Stimulated activated CD4-positive, alpha-beta T cell treated with anti-CD3 and anti-CD28 coated beads, Interleukin-4, amount 100 ng/mL, for 4 hours (primary cell): ENCODE measurements at regions not wholly inside any gene's neighbourhood (a gene's known extent, or its start where the extent isn't known, plus 50 kb on each side); places are given as distances from the start of the nearest gene placed in this dataset.

Experiments used
- DNase-seq, 2 experiments: peaks; one replicate each; pipeline ENCODE4 v3.0.0-alpha.2; 2020

DNA sequence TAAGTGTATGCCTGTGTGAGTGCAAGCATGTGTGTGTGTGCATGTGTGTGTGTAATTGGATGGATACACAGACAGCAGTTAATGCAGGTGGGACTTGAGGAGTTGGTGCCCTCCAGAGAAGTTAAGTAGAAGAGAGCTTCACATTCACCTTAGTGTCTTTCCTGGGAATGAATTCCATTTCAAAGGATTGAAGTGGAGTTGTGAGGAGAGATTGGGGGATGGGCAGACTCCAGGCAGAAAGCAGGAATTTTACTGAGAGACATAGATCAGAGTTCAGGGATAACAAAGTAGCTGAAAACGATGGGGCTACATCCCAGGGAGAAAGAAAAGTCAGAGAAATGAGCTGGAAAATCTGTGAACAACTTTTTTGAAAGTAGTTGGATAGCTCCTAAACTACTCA lies 464.4 kb downstream of the TCERG1L start:
- DNase-seq, result no peak

DNA sequence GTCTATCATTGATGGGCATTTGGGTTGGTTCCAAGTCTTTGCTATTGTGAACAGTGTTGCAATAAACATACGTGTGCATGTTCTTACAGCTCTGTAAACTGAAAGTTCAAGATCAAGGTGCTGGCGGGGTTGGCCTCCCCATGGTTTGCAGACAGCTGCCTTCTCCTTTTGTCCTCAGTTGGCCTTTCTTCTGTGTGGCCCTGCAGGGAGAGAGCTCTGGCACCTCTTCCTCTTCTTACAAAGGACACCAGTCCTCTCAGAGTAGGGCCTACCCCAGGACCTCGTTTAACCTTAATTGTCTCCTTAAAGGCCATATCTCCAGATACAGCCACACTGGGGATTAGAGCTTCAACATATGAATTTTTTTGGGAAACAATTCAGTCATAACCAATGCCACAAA lies 462.7 kb downstream of the TCERG1L start:
- DNase-seq, result no peak

DNA sequence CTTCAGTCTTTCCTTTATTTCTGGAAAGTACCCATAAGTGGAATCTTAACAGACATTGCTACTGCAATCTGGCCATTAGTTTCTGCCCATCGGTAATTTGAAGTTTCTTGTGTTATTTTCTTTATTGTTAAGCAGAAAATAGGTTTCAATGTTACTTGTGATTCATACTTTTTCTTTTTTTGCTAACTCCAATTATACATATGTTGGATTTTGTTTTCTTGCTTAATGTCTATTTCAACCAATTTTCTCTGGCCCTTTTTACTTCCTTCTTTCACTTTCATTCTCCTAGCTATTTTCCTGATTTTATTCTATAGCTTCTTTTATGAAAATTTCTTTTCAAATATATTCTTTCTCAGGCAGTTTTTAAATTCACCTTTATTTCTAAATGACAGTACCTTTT lies 457.4 kb downstream of the TCERG1L start:
- no peak for DNase-seq

DNA sequence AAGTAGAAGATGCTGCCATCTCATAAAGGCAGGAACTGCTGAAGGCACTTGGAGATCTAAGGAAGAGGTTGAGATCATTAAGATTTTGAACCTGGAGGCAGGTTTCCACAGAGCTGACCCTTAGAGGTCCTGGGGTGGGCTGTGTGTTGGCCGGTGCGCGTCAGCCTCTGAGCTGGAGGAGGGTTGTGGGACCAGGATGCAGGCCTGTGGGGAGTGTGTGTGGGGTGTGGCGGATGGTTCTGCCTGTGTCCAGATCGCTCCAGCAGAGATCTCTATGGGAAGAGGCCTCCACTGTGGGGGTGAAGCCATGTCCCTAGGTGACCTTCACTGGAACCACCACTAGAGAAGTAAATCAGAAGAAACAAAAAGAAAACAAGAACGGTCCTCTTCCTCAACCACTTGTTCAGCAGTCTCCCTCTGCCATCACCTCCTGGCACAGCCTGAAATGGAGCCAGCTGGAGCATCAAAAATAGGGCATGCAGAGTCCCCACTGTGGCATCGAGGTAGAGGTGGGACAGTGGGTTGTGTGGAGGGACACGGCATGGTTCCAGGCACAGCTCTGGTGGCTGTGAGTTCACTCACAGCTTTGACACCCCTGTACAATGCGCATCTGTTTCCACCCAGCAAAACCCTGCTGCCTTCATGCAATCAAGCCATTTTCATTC lies 453.8 kb downstream of the TCERG1L start:
- DNase-seq, result no peak

DNA sequence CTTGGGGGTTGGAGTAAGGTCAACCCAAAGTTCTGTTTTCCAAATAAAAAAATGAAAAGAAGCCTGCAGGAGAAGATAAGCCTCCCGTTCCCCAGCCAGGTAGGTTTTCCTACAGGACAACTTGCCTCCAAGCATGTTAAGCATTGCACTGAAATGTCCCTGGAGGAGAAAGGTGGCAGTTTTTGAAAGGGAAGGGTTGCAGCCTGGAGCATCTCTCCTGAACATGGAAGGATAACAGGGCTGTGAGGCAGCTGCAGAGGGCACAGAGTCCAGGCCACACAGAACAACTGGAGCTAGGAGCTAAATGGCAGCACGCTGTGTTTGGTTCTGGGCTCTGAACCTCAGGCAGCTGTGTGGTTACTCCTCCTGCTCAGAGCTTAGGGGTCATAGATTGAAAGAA lies 452.9 kb downstream of the TCERG1L start:
- DNase-seq, result no peak

DNA sequence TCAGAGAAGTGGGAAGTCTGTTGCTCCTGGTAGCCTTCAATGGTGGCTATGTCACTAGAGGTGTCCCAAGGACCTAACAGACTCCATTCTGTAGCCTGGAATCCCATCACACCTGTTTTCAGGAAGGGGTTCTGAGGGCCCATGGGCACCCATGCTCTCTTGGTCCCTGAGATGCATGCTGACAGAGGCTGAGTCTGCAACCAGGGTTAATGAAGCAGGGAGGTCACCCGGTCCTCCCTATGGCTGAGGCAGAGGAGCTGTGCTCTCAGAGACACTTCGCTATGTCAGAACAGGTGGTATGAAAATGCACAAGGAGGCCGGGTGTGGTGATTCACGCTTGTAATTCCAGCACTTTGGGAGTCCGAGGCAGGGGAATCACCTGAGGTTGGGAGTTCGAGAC lies 452.1 kb downstream of the TCERG1L start:
- DNase-seq, result no peak

DNA sequence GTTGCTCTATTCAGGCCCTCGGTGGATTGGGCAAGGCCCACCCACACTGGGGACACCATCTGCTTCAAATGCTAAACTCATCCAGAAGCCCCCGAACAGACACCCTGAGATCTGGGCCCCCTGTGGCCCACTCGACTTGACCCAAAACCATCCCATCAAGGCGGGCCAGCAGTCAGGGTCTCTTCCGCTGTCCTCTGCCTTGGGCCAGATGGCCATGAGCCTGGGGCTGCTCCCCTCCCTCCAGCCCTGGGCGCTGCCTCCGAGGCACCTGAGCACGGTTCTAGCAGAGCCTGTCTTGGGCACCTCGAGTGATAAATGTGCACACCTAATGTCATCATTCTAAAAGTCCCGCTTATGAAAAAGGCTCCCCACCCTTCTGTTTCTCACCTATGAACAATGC lies 449.4 kb downstream of the TCERG1L start:
- DNase-seq, result no peak

DNA sequence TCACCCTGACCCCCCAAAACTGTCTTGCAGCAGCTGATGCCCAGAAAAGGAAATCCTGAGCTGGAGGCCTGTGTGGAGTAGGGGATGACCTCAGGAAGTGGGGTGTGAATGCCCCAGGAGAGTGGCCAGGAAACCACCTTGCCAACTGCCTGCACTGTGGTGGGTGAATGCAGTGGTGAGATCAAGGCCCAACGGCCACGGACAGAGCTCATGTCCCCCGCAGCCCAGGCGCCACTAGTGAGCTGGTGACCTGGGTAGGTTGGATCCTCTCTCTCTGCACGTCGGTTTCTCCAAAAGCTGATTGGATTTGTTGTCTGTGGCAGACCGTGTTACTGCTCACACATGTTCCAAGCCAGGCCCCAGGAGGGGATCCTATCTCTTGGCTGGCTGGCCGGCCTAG lies 448.9 kb downstream of the TCERG1L start:
- no peak for DNase-seq

DNA sequence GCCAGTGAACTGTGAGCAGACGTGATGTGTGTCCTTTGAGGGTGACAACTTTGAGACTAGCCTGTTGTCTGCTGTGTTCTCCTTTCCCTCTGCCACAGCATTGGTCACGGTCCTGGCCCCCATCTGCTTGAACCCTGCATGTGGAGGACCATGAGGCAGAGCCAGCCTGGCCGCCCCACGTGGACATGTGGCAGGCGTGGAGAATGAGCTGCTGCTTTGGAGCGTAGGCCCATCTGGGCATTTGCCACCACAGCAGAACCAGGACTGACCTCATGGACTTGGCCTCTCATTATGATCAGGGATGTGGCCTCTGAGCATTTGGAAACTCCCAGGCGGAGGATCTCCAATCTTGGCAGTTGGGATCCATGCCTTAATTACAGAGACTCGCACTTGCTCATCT lies 448.5 kb downstream of the TCERG1L start:
- DNase-seq, result no peak

DNA sequence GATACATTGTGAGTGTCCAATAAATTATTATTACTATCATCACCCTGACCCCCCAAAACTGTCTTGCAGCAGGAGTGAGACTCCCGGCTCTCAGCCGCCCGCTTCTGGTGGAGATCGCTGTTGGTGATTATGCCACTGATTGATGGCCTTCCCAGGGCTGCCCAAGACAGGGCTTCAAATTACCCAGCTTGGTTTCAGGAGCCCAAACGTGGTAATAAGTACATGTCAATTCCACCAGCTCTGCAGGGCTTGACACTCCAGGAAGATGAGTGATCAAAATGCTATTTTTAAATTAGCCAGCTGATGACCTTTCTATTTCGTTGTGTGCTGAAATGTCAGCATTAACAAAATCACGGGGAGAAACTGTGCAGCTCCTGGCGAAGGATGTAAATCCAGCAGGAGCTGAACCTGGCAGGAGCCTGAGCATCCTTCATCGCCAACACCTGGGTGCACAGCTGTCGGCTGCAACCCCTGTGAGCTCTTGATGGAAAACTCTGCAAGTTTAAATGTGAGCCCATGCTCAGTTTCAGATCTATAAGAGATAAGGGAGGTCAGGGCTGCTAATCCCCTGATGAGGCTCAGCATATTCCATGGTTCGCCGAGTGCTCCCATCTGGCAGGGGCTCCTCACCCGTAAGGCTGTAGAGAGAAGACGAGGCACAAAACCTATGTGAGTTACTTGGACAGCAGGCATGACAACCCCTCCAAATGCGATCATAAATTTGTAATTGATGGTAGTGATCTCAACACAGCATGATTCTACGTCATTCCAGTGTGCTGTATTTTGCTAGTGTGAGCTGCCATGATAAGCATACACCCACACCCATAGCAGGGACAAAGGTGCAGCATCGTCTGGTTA lies 446.3 kb downstream of the TCERG1L start:
- DNase-seq, result no peak

DNA sequence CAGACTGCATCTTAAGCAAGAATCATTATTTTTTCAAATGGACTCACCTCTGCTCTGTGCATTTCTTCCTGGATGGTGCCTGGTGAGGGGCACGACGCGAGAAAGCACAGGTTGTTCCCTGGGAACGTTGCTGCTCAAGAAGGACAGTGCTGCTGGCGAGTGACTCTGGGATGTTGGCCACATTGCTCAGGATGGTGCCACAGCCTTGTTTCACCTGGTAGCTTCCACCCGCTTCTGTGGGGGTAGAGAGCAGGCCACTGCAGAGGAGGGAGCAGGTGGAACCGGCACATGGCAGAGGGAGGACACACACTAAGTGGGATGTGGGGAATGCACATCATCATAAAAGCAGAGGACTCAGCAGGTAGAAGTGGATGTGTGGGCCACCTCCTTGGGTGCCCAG lies 444.7 kb downstream of the TCERG1L start:
- DNase-seq, result no peak

DNA sequence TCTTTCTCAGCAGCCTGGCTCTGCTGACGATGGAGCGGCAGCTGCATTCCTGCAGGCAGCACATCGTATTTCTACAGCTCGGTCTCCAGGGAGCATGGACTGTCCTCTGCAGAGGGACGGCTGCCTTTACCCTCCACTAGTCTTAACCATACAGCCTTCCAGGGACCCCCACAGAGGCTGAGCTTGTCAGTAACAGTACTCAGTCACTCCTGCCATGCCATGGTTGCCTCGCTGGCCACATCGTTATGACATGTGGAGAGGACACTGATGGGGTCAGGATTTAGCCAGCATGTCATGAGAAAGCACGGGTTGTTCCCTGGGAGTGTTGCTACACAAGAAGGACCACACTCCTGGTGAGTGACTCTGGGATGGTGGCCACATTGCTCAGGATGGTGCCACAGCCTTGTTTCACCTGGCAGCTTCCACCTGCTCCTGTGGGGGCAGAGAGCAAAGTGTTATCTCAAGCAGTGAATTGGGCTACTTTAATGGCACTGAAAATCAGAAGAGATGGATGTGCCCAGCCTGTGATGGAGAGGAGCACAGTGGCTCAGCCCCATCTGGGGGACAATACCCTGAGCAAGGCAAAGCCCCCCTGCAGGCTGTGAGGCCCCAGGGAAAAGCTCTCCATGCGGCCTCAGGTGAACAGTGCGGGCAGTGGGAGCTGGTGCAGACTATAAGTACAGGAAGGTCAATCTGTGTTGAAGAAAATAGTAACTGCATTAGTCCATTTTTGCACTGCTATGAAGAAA lies 443.9 kb downstream of the TCERG1L start:
- DNase-seq, result no peak

DNA sequence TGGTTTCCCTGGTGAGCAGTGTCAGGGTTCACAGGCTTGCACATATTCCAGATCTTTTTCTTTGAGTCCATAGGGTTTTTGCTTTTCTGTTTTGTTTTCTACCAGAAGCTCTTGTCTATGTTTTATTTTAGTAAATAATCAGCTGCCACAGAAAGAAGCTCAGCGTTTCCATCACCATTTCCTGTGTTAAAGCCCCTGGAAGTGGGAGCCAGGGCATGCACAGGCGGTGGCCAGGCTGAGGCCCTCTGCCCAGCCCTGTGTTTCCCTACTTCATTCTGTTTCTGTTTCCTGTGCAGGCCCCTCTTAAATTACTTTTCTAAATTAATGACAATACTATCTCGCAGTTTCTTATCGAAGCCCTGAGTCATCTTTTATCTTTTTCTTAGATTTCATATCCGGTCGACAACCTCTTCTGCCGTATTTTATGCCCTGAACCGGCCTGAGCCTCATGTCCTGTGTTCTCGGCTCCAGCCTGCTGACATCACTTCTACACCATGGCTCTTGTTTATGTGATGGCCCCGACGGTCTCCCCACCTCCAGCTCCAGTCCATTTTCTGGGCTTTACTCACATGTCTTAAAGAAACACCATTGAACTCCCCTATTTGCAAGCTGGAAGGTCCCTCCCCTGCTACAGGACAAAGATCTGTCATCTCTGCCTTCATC lies 442.2 kb downstream of the TCERG1L start:
- no peak for DNase-seq

DNA sequence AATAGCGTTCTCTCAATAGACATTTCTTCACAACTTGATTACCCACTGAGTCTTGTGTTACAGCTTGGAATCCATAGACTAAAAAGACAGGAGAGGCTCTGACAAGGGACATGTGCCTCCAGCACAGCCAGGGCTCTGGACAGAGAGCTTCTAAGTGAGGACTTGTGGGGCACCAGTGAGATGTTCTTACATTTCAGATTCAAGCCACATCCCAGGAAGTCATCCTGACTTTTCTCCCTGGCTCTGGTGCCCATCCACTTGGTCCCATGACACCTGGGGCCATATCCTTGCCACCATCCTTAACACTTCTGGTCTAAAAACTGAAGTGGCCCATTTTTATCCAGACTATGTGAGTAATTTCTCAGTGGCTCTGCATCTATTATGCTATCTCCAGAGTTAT lies 440.1 kb downstream of the TCERG1L start:
- no peak for DNase-seq

DNA sequence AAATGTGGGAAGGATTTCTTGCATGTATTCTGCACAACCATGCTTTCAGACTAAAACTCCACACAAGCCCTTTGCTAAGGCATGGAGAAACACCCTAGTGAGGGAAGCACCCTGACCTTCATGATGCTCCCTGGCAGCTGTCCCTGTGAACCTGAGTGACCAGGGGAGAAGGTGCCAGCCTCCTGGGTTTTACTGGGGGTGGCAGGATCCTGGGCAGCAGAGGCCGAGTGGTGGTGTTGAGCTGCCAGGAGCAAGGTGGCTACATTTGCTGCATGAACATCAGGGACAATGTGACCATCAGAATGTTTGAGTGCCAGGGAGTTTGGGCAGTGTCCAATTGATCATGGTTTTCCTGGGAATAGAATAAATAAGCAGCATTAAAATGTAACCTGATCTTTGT lies 437.9 kb downstream of the TCERG1L start:
- DNase-seq, result no peak

DNA sequence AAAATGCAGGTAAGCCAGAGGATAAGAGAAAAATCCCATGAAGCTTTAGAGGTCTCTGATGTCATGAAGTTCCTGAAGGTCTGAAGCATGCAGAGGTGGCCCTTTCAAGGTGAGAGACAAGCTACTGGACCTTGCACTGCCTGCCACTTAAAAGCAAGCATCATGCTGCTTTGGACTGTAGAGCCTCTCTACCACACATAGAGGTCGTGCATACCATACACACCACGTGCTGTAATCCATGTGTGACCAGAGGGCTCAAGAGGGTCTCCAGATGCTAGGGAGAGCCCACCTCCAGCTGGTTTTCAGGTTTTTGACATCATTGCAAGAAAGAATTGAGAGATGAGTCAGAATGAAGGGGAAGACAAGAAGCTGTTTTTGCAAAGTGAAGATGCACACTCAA lies 436.4 kb downstream of the TCERG1L start:
- no peak for DNase-seq

DNA sequence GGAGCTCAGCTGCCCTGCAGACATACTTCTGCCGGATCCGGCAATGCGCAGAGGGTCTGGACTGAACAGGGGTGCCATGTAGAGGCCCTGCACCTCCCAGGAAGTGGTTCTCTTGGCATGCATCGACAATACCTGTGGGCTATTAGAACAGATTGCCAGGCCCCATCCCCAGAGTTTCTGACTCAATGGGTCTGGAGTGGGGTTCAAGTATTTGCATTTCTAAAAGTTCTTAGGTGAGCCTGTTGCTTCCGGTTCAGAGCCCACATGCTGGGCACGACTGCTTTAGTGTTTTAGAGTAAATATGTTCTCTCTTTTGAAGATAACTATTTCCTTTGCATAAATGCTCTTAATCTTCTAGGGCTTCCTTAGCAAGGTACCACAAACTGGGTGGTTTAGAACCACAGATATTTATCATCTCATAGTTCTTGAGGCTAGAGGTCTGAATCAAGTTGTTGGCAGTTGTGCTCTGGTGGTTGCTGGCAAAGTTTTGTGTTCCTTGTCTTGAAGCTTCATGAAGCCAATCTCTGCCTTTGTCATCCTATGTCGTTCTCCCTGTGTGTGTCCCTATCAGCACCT lies 435.5 kb downstream of the TCERG1L start:
- no peak for DNase-seq

DNA sequence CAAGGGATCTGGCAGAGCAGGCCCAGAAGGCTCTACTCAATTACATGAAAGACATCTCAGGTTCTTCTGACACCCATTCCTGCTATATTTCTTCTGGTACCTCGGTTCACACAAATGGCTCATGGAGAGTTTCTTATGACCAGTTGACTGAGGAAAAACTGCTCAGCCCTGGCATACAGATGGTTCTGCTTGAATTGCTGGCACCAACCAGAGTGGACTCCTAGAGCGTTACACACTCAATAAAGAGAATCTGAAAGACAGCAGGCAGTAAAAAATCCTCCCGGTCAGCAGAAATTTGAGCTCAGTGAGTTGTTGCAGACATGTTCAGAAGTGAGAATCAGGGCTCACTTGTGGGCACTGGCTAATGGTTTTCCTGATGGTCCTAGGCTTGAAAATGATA lies 434.4 kb downstream of the TCERG1L start:
- no peak for DNase-seq

DNA sequence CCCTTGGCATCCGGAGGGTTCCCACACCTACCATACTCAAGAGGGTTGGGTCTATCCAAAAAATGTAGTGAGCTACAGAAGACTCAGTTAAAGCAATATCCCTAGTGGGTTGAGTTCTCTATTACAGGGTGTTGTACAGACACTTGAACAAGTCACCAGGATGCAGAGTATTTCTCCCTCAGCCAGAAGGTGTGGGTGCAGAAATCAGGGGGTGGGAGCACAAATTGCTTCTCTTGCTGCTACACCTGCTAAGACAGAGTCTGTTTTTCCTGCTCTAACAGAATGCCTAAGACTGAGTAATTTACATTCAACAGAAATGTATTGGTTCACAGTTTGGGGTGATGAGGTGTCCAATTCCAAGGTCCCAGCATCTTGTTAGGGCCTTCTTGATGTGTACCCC lies 433.4 kb downstream of the TCERG1L start:
- no peak for DNase-seq

DNA sequence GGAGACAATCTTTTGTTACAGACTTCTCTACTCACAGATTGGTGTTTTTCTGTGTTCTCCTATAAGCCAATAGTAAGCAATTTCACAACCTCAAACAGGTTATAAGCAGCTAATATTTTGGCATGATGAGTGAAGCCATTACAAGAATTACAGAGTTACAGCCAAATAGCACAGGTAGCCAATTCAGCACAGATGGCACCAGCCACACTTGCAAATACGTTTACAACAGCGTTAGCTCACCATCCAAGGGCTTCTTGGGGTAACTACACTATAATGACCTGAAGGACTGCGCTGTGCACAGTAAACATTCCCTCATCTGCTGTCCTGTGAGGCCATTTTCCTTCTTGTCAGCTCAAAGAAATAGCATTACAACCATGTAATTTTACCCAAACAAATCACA lies 428.6 kb downstream of the TCERG1L start:
- DNase-seq, result no peak

DNA sequence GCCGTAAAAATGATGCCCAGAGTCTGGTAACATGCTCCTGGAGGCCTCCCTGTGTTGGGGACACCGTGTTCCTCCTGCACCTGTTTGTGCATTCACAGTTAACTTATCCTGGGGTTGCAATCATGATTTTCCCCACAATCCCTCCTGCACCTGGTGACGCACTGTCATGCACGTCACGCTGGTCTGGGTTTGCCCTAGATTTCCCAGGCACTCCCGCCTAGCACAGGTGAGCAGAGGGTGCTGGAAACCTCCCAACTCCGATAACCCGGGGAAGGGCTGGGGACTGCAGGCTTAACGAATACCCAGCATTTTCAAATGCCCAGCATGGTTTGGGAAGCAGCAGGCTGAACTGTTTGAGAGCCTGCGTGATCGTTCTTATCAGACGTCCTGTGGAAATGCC lies 427.1 kb downstream of the TCERG1L start:
- DNase-seq, result no peak

DNA sequence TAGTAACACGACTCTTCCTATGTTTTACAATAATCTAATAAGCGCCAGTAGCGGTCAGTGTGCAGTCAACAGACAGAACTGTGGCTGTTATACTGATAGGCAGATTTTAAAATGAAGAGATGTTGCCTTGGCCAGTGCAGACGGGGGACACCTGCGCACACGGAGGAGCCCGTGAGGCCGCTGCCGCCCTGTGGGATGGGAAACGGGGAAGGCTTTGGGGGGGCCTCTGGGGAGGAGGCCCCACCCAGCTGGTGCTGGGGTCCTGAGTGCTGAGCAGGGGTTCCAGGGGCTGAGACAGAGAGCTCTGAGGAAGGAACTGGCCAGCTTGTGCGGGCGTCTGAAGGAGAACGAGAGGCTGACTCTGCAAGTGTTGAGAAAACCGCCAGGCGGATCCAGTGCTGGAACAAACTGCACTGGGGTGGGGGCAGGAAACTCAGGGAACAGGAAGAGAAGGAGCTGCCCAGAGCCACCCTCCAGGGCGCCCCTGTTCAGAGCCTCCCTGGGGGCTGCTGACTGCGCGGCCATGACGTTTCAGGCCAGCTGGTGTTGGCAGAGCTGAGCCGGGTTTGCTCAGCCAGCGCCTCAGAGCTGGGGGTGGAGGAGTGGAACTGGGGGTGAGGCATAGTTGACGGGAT lies 426.4 kb downstream of the TCERG1L start:
- no peak for DNase-seq

DNA sequence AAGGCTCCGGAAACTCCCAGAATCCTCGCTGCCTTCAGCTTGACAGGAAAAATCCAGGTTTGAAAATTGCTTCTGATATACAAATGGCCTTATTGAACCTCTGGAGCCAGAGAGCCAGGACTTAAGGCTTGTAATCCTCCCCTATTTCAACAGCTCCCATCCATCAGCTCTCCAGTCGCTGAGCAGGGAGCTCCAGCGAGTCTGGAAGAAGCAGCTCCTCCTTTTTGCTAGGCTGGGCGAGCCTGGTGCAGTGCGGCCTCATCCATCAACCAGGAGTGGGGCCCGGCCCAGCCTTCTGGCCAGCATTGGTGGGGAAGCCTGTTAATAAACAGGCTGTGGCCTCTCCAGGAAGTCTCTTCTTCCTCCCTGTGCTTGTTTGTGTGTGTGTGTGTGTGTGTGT lies 424.4 kb downstream of the TCERG1L start:
- no peak for DNase-seq
